NCI-H524 (cell line): ENCODE measurements at regions not wholly inside any gene's neighbourhood (a gene's known extent, or its start where the extent isn't known, plus 50 kb on each side); places are given as distances from the start of the nearest gene placed in this dataset.

ENCODE experiments used
- DNase-seq, 2 experiments: peaks; one replicate each; lab custom pipeline; 2025; lab: John Stamatoyannopoulos, UW

DNA sequence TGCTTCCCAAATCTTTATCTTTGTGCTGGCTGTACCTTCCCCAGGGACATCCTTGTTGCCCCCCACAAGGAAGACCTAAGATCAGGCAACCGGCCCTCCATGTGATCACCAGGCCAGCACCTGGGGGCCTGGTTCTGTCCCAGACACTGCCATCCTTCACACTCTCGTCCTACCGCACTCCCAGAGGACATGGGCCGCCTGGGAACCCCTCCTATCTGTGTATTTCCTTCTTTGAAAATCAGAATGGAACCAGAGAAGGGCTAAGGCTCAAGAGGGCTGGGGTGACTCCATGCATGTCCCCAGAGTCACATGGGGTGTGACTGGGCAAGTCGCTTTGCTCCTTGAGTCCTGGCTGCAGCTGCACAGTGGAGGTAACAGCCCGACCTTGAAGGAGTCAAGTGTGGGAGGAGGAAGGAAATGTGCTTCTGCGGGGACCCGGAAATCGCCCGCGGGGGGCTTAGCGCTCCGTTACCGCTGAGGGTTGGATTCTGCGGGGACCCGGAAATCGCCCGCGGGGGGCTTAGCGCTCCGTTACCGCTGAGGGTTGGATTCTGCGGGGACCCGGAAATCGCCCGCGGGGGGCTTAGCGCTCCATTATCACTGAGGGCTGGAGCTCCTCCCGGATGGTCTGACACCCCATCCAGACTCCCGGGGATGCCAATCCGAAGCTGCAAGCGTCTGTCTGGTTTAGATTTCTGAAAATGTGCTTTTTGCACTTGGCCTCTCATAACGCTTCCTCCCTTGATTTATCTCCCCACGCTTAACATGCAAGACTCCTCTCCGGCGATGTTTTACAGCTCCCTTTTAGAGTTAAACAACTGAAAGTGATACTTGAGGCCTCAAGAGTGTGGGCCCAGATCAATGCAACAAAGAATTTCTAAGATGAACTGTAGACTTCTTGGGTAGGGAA is 278.9 kb downstream of the NPHP4 start:
- no peak for DNase-seq

DNA sequence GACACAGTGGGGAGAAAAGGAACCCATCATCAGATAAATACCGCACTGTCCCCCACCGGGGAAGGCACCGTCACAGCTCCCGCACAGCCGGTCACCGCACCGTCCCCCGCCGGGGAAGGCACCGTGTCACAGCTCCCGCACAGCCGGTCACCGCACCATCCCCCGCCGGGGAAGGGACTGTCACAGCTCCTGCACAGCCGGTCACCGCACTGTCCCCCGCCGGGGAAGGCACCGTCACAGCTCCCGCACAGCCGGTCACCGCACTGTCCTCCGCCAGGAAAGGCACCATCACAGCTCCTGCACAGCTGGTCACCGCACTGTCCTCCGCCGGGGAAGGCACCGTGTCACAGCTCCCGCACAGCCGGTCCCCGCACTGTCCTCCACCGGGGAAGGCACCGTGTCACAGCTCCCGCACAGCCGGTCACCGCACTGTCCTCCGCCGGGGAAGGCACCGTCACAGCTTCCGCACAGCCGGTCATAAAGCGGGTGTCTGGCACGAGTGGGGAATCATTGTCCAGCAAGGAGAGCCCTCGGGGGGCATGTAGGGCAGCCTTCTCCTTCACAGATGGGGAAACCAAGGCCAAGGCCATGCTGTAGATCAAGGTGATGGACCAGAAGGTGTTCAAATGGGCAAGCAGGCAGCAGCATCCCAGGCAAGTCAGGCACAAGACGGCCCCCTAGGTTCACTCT is 280.1 kb downstream of the NPHP4 start:
- DNase-seq, result no peak

DNA sequence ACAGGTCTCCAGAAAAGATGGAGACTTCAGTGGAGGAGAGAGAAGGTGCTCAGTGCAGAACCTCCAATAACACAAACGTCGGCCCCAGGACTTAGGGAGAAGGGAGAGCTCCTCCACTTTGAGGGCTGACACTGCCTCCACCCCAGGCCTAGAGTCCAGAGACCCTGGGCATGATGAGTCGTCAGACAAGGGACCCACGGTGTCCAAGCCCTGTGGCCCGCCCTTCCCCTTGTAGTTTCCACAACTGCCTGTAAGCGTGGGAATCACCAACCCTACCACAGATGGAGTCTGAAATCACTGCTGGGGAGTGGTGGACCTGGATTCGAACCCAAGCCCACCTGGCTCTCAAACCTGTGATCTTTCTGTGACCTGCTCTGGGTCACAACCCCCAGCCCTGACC is 281.1 kb downstream of the NPHP4 start:
- no peak for DNase-seq

DNA sequence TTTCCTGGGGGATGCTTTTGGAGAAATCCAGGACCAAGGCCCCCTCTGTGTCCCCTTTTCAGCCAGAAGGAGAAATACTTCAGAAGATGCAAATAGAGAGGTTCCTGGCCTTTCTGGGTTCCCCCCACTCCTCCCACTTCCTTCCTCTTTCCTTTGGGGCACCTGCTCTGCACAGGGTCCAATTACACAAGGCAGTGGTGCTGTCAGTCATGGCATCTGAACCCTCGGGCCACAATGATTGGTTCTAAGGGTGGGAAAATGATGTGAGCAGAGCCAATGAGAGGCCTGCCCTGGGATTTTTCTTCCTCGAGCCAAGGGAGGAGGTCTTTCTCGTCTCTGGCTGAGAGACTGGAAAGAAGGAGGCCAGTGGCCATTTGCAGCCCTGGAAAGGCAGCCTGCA is 282.2 kb downstream of the NPHP4 start:
- no peak for DNase-seq

DNA sequence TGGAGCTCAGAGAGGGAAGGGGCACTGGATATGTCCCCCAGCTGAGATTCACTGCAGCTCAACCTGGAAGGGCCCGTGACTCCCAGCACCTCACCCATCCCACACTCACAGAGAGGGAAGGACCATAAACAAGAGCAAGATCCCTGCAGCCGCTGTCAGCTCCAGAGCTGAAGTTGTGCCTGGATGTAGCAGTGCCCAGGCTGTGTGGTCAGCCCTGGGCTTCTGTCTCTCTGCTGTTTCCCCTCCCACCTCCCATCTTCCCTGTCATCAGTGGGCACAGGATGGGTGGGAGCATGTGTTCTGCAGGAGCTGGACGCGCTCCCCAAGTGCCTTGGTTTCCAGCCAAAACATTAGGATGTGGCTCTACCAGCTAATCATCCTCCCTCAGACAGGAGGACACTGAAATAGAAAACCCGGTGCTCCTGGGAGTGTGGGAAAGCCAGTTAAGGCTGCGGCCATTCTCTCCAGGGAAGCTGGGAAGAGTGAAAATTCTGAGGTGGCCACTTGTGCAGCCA is 282.7 kb downstream of the NPHP4 start:
- DNase-seq, result no peak

DNA sequence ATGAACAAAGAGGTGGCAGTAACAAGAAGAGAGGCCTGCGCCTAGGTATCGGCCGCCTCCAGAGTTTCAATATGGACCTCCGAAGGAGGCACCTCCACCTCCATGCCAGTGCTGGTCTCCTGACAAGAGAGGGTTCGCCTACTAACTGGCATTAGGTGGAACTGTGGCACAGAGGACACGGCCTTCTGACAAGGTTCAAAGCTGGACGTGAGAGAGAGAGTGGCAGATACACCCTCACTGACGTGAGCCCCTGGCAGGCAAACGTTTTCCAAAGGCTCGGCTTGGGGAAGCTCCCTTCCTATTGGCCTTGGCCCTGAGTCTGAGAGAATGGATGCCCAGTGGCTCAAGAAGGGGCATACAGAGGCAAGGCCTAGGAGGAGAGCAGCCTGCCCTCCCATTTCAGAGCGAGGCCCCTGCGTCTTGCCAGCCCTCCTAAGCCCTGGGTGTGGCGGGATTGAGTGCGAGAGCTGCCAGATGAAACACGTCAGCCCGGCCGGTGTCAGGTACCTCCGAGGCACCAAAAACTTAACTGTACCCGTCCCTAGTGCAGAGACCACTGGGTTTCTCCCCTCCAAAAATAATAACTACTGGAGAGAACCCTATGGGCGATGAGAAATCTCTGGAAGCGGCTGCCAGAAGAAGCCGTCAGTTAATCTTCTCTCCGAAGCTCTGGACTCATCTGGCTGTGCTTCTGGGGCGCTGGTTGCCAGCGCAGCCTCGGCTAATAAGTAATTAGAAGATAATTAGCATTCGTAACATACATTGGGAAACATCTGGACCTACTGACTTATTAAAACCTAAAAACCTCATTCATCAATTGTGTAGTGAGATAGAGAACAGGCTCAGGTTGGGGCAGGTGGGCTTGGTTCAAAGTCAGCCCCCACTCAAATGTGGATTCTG is 283.6 kb downstream of the NPHP4 start:
- no peak for DNase-seq

DNA sequence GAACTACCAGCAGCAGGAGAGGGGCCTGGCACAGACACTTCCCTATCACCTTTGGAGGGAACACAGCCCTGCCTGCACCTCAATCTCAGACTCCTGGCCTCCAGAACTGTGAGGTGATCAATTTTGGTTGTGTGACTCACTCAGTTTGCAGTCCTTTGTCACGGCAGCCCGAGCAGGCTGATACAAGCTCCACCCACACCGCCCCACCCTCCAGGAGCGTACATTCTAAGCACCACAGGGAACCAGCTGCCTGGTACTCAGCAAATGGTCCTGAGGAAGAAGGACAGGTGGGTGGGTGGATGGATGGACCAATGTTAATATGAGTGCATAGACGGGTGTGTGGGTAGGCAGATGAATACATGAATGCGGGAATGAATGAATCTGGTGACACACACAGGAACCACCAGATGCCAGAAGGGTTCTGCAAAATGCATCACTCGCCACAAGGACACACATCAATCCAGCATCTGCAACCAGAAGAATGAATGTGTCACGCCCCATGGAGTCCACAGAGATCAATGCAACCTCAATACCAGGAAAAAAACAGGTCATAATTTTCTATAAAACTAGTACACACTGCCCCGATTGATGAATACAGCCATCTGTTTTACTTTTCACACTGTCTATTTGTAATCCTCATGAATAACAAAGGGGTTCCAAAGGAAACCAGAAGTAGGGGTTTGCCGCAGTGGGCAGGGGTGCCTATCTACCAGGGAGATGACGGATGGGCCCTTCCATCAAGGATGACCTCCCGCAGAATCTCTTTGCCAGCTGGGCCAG is 284.5 kb downstream of the NPHP4 start:
- DNase-seq, result no peak

DNA sequence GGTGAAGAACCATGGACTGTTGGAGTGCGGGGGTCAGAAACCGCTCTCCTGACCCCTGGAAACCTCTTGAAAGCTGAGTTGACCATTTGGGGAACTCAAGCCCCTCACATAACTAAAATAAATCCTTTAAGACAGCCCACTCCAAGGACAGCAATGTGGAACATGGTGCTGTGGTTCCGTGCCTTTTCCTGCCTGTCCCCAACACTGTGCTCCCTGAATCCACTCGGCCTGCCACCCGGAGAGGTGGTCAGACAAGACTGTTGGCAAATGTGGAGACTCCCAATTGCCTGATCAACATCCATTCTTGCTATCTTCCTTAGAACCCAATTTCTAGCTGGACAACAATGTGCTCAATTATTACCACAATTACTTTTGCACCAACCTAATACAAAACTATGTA is 286.0 kb downstream of the NPHP4 start:
- no peak for DNase-seq

DNA sequence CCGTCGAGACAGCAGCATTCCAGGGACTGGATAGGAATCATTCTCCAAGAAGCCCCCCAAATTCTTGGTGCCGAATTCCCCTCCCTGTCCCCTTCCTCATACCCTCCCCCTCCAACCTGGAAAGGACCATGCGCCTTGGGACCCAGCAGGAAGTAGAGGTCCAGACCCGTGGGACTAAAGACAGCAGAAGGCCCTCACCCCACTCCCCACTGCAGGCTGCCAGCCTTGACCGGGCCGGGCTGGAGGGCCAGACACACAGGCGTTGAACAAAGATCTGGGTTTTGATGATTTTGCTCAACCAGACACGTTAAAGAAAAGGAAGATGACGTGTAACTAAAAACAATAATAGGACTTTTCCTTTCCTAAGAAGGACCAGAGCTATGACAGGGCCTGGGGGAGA is 286.5 kb downstream of the NPHP4 start:
- DNase-seq, result no peak

DNA sequence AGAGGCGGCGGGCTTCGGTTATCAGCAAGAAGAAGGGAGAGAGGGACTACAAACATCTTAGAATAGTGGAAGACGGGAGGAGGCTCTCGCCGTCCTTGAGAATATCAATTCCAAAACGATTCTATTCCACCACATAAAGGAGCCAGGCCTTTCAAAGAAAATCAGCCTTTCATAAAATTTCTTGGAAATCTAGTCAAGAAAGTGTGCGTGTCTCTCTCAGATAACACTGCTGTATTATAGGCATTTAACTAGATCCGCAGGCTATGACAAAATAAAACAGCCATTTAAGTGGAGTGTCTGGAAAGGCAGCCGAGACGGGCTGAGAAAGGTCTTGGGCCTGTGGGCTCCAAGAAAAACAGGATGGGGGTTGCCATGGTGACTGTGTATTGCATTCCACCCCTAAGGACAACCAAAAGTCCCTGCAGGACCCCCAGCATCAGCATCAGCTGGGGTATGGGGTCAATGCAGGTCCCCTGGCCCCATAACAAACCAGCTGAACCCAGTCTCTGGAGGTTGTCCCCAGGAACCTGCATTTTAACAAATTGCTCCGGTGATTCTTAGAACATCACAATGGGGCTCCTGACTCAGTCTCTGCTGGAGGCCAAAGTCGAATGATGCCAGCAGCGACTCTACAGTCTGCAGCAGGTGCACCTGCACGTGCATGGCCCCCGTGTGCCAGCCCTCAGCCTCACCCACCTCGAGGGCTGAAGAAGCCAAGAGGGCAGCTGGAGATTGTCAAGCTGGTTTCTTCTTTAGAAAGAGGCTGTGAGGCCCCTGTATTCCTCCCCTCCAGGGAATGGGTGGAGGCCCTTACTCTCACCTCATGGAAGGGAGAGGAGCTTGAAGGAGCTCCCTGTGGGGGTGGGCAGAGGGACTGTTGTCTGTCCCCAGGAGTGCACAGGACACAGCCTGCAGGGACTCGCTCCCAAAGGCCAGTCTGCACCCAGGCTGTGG is 287.4 kb downstream of the NPHP4 start:
- DNase-seq, result no peak

DNA sequence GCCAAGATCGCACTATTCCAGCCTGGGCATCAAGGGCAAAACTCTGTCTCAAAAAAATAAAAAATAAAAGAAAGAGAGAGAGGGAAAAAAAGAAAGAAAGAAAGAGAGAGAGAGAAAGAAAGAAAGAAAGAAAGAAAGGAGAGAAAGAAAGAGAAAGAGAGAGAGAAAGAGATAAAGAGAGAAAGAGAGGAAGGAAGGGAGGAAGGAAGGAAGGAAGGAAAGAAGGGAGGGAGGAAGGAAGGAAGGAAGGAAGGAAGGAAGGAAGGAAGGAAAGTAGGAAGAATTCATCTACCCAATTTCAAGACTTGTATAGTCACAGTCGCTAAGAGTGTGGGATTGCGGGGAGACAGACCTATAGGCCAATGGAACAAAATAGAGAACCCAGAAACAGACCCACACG is 290.6 kb downstream of the NPHP4 start:
- DNase-seq, result no peak

DNA sequence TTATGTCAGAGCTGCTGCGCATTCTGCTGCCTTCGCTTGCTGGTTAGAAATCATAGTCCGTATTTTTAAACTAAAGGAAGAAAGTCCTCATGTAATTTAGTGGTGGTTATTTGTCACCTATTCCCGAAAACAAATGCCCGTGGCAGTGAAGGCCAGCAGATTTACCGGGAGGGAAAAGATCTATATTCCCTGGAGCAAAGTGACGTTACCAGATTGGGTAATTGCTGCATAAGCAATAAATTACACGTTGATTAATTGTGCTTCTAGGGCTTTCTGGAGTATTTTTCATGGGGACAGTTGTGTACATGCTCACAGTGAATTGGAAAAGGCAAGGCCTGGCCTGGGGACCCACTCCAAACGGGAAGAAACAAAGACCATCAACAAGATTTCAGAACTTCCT is 298.7 kb downstream of the NPHP4 start:
- no peak for DNase-seq

DNA sequence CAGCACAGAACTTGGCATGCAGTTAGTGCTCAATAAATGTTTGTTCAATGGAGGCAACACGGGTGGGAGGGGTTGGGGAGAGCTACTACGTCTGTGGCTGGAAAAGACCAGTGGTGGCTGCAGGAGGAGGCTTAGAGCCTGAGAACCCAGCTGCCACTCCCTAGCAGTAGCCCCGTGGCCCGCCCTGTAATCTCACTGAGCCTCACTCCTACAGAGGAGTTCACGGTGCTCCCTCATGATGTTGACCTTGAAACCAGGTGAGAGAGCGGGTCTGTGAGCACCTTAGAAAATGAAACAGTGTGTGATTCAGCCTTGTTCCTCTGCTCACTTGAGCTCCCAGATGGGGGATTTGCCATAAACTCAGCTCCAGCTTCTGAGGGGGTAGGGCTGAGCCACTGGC is 299.6 kb downstream of the NPHP4 start:
- no peak for DNase-seq

DNA sequence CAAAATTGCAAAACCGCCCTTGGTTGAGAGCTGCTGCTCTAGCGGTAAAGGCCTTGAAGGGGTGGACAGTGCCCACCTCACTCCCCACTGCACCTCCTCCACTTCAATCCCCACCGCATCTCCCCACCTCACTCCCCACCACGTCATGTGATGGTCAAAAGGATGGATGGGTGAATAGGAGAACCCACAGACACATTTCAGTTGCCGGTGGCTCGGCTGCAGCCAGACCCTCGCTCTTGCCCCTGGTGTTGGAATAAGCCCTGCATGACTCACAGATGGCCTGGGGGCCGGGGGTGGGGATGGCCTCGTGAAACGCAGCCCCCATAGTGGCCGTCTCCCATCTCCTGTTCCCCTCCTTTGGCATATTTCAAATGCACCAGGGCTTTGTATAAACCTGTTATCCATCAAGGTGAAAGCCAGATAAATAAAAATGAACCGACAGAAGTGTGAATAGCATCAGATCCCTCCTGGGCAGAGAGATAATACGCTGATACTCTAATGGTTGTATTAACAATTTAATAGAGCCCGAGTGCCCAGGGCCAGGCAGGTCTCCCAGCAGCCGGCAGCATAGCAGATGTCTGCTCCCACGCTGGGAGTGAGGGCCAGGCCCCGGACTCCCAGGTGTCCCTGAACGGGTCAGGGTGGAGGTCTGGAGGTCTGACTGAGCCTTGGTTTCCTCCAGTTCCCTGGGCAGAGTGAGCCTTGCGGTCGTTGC is 300.3 kb downstream of the NPHP4 start:
- no peak for DNase-seq

DNA sequence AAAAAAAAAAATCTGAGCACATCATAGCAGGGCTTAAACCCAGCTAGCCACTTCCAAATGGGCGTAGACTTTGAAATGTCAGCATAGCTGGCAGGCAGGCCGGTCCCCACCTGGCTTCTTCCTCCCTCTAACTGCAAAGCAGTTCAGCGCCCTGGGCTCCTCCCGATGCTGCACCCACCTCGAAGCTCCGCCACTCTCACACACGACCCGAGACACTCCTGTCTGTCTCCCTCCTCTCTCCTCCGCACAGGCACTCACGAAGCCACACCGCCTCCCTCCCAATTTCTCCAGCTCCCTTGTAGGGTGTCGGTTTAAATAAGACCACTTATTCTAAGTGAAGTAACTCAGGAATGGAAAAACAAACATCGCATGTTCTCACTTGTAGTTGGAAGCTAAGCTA is 301.3 kb downstream of the NPHP4 start:
- DNase-seq, result no peak

DNA sequence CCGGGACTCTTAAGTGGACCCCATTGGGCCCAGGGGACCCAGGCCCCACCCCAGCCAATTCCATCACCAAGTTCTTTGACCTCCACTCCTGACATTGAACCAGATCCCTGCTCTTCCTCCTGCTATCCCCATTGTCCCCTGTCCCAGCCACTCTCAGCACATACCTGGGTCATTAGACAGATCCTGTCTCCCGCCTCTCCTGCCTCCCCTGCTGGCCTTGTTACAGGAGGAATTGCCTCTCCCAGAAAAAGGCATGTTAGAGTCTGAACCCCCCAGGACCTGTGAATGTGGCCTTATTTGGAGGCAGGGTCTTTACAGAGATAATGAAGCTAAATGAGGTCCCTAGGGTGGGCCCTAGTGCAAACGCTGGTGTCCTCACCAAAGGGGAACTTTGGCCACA is 301.9 kb downstream of the NPHP4 start:
- DNase-seq, result no peak

DNA sequence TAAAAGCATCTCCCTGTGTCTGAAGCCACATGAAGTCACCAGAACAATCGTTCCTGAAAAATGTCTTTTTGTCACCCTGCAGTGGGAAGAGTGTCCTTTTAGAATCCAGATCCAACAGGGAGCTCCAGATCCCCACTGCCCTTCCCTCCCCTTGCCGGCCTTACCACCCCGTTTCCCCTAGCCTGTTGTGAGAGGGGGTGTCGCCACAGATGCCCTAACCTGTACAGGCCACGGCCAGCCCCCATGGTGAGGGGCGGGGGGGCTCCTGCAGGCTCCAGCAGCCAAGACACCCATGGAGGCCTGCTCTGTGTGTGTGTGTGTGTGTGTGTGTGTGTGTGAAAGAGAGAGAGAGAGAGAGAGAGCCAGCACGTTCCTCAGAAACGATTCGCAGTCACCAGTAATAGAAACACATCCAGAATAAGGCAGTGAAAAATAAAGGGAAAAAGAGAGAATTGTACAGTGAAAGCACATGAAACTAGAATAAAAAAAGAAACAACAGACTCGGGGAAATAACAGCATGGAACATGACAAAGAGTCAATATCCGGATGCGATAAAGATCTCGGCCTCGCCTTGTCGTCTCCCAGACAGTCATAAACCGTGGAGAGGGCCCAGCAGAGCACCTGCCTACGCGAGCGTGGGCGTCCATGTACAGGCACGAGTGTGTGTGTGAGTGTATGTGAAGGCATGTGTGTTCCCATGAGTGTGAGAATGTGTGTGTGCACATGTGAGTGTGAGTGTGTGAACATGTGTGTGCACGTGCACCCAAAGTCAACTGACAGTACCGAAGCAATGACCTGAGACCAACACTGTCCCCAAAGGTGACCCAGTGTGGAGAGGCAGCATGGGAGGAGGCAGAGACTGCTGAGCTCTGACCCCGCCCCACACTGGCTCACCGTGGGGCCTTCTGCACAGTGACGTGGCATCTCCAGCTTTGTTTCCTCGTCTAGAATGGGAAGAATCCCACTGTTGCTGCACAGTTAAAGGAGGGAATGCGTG is 303.8 kb downstream of the NPHP4 start:
- DNase-seq, result no peak

DNA sequence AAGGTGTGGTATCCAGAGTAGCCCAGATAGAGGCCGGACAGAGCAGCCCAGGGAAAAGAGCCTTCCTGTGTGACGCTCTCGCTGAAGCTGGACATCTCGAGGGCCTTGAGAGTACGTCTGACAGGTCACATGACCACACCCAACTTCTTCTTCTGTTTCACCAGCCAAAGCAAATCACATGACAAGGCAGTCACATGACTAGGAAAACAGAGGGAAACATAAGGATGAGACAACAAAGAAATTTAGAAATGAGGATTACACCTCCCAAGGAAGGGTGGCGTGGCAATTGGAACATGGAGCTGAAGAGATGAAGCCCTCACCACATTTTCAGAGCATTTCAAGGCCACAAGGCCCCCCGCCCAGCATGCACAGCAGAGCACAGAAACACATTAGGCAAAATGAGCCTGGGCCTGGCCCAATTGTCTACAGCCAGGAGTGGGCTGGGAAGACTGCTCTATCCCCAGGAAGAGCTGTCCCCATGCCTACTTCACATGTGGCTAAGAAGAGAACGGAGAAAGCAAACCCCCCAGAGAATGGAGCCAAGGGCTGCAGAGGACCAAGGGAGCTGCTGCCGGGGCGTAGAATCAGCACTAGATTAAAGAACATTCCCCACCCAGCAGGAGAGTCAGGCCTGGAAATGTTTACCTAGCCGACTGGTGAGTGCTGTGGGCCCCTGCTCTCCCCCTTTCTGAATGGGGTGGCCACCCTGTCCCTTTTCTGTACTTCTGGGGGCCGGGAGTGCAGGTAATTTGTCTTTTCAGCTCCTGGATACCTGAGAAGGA is 305.1 kb downstream of the NPHP4 start:
- DNase-seq, result no peak
